WI38 (cell line): ENCODE measurements at regions not wholly inside any gene's neighbourhood (a gene's known extent, or its start where the extent isn't known, plus 50 kb on each side); places are given as distances from the start of the nearest gene placed in this dataset.

Source experiments
- H3K4me3 ChIP-seq: 2 replicates; pipeline ENCODE4 v1.5.1; 2011; ENCODE audit warnings: low read depth, mild to moderate bottlenecking, control low read depth, low read length
- CTCF ChIP-seq: IDR thresholded peaks from 2 replicates; pipeline ENCODE4 v1.5.1; 2012; ENCODE audit warnings: low read depth, mild to moderate bottlenecking, control low read depth, low read length

GRCh38 chr12:65666876-65667275 lies 157.4 kb upstream of the HMGA2 start:
- no peak overlapping the region for H3K4me3 ChIP-seq
- no peak for TF ChIP-seq CTCF

GRCh38 chr12:65667932-65668331 lies 156.4 kb upstream of the HMGA2 start:
- H3K4me3 ChIP-seq, result no peak overlapping the region
- TF ChIP-seq CTCF, result no peak

DNA sequence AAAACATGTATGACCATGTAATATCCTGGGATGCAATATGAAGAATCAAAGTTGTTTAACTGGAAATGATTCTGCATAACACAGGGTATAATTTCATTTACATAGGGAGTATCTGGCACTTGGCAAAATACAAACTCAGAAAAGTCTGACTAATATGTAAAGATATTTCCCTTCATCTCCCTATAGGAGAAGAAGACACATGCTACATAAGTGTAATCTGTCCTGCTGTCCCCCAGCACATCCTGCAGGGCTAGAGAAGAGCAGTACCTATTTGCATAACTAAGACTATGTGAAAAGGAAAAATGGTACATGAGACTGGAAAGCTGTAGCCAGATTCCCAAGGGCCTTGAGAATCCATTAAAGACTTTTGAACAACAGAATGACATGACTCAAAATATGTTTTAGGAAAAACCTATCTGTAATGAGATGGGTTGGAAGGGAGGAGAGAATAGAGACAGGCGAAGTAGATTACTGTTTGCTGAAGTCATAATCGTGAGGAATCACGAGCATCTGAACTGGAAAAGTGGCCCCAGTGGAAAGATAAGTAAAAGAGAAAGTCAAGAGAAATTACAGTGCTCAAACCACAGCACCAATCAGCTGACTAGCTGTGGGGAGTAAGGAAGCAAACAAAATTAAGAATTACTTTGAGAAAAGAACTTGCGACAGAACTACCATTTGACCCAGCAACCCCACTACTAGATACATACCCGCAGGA lies 155.1 kb upstream of the HMGA2 start:
- H3K4me3 ChIP-seq, result no peak overlapping the region
- no peak for TF ChIP-seq CTCF

DNA sequence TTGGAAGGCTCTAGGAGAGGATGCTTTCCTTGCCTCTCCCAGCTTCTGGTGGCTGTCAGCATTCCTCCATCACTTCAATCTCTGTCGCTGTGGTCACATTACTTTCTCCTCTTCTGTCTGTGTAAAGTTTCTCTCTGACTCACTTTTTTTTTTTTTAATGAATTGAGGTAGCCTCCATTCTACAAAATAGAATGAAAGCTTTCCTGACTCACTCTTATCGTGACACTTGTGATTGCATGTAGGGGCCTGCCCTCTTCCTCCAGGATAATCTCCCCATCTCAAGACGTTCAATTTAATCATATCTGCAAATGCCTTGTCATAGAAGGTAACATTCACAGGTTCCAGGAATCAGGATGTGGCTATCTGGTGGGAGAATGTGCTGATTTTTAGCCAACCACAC lies 153.5 kb upstream of the HMGA2 start:
- TF ChIP-seq CTCF, result no peak

DNA sequence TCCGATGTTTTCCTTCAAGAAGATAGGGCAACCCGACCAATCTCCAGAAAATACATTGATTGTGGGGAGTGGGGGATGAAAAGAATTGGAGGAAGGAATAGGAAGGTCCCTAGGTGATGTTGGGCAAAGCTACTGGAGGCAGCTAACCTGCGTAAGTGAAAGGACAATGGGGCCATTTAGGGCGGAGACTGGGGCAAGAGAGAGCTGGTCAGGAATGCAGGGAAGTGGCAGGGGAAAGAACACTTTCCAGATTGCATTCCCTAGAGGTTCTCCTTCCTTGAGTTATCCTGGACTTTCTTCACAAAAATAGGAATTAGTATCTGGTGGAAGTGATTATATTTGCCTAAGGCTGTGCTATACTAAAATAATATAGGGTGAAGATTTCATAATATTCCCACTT lies 151.8 kb upstream of the HMGA2 start:
- no peak overlapping the region for H3K4me3 ChIP-seq
- no peak for TF ChIP-seq CTCF

More for the DNA sequence above, 153.5 kb upstream of the HMGA2 start:
- H3K4me3 ChIP-seq, result no peak overlapping the region

GRCh38 chr12:65673156-65673690 lies 151.1 kb upstream of the HMGA2 start:
- H3K4me3 ChIP-seq, result no peak overlapping the region
- TF ChIP-seq CTCF, result no peak

DNA sequence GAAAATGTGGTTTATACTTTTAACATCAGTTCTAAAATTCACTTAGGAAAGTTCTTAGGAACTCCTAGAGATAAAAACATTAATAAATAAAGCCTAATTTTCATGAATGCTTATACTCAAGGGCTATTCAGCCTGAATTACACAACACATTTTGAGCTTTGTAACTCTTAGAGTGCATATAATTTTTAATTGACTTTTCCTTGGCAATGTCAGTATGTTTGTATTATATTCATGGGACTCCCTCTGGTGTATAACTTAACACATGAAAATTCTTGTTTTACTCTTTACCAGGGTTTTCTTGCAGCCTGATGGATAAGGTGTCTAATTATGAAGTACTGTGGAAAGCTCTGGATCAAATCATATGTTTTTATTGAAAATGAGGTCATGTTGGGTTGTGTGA lies 150.6 kb upstream of the HMGA2 start:
- TF ChIP-seq CTCF, result no peak
- no peak overlapping the region for H3K4me3 ChIP-seq
